HepG2 (cell line): ENCODE measurements at regions not wholly inside any gene's neighbourhood (a gene's known extent, or its start where the extent isn't known, plus 50 kb on each side); places are given as distances from the start of the nearest gene placed in this dataset.

Source experiments
- CREM ChIP-seq, 2 experiments: sonication (generic) in 1 of 2; formaldehyde crosslinking in 1 of 2; IDR thresholded peaks; 2 replicates each; pipeline versions ENCODE4 v1.4.0 to v1.6.1; 2016 to 2020; ENCODE audit warnings: antibody characterized with exemption in 1 of 2, mild to moderate bottlenecking in 1 of 2, missing genetic modification reagents in 1 of 2
- CTCF ChIP-seq: sonication (generic); formaldehyde crosslinking; IDR thresholded peaks from 2 replicates; pipeline ENCODE4 v1.5.0; 2020; ENCODE audit warnings: mild to moderate bottlenecking, missing genetic modification reagents, moderate library complexity
- DZIP1 ChIP-seq: sonication (generic); formaldehyde crosslinking; IDR thresholded peaks from 2 replicates; pipeline ENCODE4 v1.5.0; 2020; ENCODE audit warnings: mild to moderate bottlenecking, missing genetic modification reagents
- HMG20A ChIP-seq: IDR thresholded peaks from 2 replicates; pipeline ENCODE4 v1.6.1; 2016; ENCODE audit warnings: borderline replicate concordance
- SMC3 ChIP-seq: IDR thresholded peaks from 2 replicates; pipeline ENCODE4 v1.6.1; 2011; ENCODE audit warnings: low read length, improper control_type of control experiment
- SP1 ChIP-seq, 2 experiments: fragments of 450-650 bp in 1 of 2; sonication (generic) in 1 of 2; formaldehyde crosslinking in 1 of 2; IDR thresholded peaks; 2 replicates each; pipeline versions ENCODE4 v1.4.0 to v1.6.1; 2016 to 2020; ENCODE audit warnings: missing genetic modification reagents in 1 of 2
- SRF ChIP-seq: IDR thresholded peaks from 2 replicates; pipeline ENCODE4 v1.6.1; 2011; ENCODE audit warnings: mild to moderate bottlenecking, low read depth, low read length, moderate library complexity
- ZNF367 ChIP-seq: sonication (generic); formaldehyde crosslinking; IDR thresholded peaks from 2 replicates; pipeline ENCODE4 v1.4.0; 2020; ENCODE audit warnings: missing genetic modification reagents, borderline replicate concordance
- ZZZ3 ChIP-seq: sonication (generic); formaldehyde crosslinking; IDR thresholded peaks from 2 replicates; pipeline ENCODE4 v1.4.0; 2020; ENCODE audit warnings: missing genetic modification reagents, mild to moderate bottlenecking, borderline replicate concordance
- TF ChIP-seq, protein P1 (sequence below): sonication (generic); formaldehyde crosslinking; IDR thresholded peaks from 2 replicates; pipeline ENCODE4 v1.8.1; 2023; ENCODE audit warnings: missing genetic modification reagents, inconsistent platforms, borderline replicate concordance
- TF ChIP-seq, protein P2 (sequence below): sonication (generic); formaldehyde crosslinking; IDR thresholded peaks from 2 replicates; pipeline ENCODE4 v1.5.1; 2020; ENCODE audit warnings: missing genetic modification reagents, mild to moderate bottlenecking, borderline replicate concordance

GRCh38 chr12:126139355-126139754, 1074.1 kb downstream of the AACS start:
- no peak for TF ChIP-seq ZZZ3 (CRISPR knock-in tag)
- TF ChIP-seq, protein P1, sequence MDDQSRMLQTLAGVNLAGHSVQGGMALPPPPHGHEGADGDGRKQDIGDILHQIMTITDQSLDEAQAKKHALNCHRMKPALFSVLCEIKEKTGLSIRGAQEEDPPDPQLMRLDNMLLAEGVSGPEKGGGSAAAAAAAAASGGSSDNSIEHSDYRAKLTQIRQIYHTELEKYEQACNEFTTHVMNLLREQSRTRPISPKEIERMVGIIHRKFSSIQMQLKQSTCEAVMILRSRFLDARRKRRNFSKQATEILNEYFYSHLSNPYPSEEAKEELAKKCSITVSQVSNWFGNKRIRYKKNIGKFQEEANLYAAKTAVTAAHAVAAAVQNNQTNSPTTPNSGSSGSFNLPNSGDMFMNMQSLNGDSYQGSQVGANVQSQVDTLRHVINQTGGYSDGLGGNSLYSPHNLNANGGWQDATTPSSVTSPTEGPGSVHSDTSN (CRISPR knock-in tag), result no peak
- no peak for TF ChIP-seq SP1 (IDR thresholded peaks at IDR 0.05)
- TF ChIP-seq SP1 (CRISPR knock-in tag; IDR thresholded peaks at IDR 0.05), result no peak
- TF ChIP-seq SRF, result no peak
- TF ChIP-seq HMG20A (CRISPR knock-in tag), result no peak
- no peak for TF ChIP-seq CTCF (CRISPR knock-in tag)
- no peak for TF ChIP-seq CREM (IDR thresholded peaks at IDR 0.05)
- TF ChIP-seq CREM (CRISPR knock-in tag; IDR thresholded peaks at IDR 0.05), result no peak
- TF ChIP-seq DZIP1 (CRISPR knock-in tag), result no peak
- TF ChIP-seq SMC3, result no peak
- no peak for TF ChIP-seq ZNF367 (CRISPR knock-in tag)
- TF ChIP-seq, protein P2, sequence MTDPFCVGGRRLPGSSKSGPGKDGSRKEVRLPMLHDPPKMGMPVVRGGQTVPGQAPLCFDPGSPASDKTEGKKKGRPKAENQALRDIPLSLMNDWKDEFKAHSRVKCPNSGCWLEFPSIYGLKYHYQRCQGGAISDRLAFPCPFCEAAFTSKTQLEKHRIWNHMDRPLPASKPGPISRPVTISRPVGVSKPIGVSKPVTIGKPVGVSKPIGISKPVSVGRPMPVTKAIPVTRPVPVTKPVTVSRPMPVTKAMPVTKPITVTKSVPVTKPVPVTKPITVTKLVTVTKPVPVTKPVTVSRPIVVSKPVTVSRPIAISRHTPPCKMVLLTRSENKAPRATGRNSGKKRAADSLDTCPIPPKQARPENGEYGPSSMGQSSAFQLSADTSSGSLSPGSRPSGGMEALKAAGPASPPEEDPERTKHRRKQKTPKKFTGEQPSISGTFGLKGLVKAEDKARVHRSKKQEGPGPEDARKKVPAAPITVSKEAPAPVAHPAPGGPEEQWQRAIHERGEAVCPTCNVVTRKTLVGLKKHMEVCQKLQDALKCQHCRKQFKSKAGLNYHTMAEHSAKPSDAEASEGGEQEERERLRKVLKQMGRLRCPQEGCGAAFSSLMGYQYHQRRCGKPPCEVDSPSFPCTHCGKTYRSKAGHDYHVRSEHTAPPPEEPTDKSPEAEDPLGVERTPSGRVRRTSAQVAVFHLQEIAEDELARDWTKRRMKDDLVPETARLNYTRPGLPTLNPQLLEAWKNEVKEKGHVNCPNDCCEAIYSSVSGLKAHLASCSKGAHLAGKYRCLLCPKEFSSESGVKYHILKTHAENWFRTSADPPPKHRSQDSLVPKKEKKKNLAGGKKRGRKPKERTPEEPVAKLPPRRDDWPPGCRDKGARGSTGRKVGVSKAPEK (CRISPR knock-in tag), result no peak
